HEK293 (cell line): ENCODE measurements at regions not wholly inside any gene's neighbourhood (a gene's known extent, or its start where the extent isn't known, plus 50 kb on each side); places are given as distances from the start of the nearest gene placed in this dataset.

Experiments
- CTCF ChIA-PET: fragments of 350-600 bp; formaldehyde crosslinking; extraction: SDS; loops from one replicate; lab custom pipeline; 2021; ENCODE audit warnings: antibody characterized with exemption; lab: Yijun Ruan, JAX
- POLR2A ChIA-PET: fragments of 300-600 bp; formaldehyde crosslinking; extraction: SDS; loops from one replicate; lab custom pipeline; 2020; ENCODE audit warnings: antibody characterized with exemption, inconsistent platforms; lab: Yijun Ruan, JAX
- H3K27ac ChIP-seq: fragments of 200-500 bp; sonication (Bioruptor generic); 2 replicates; pipeline ENCODE4 v1.5.1; 2014; ENCODE audit warnings: low read depth, low read length, control low read depth, inconsistent platforms; ENCODE audit errors: extremely low read depth
- H3K36me3 ChIP-seq, 2 experiments: fragments of 200-500 bp in 1 of 2; sonication (Bioruptor generic) in 1 of 2; 1 replicate in 1 of 2; 2 replicates in 1 of 2; pipeline ENCODE4 v1.5.1; 2014 to 2017; ENCODE audit warnings: inconsistent platforms in 2 of 2, low read length in 2 of 2; ENCODE audit not compliant: control insufficient read depth in 2 of 2, insufficient read depth in 1 of 2
- H3K4me1 ChIP-seq: fragments of 200-500 bp; sonication (Bioruptor generic); 2 replicates; pipeline ENCODE4 v1.5.1; 2014; ENCODE audit warnings: mild to moderate bottlenecking, low read length, inconsistent platforms; ENCODE audit not compliant: control insufficient read depth, insufficient read depth
- H3K4me3 ChIP-seq: 2 replicates; pipeline ENCODE4 v1.5.1; 2011; ENCODE audit warnings: low read depth, mild to moderate bottlenecking, control low read depth, low read length, moderate library complexity
- H3K9me3 ChIP-seq: fragments of 200-500 bp; sonication (Bioruptor generic); 2 replicates; pipeline ENCODE4 v1.5.1; 2014; ENCODE audit warnings: low read depth, low read length, inconsistent platforms; ENCODE audit not compliant: control insufficient read depth, insufficient read depth
- EGR2 ChIP-seq: fragments of 450-650 bp; formaldehyde crosslinking; IDR thresholded peaks from 2 replicates; pipeline ENCODE4 v1.5.1; 2016; ENCODE audit warnings: low read depth, missing biosample characterization, missing genetic modification characterization
- OVOL3 ChIP-seq: fragments of 450-650 bp; formaldehyde crosslinking; IDR thresholded peaks from 2 replicates; pipeline ENCODE4 v1.5.1; 2016; ENCODE audit warnings: missing biosample characterization, missing genetic modification characterization
- PRDM1 ChIP-seq: fragments of 450-650 bp; formaldehyde crosslinking; IDR thresholded peaks from 2 replicates; pipeline ENCODE4; 2016; ENCODE audit warnings: missing biosample characterization, missing genetic modification characterization
- SALL2 ChIP-seq: fragments of 450-650 bp; formaldehyde crosslinking; IDR thresholded peaks from 2 replicates; pipeline ENCODE4 v1.5.0; 2017; ENCODE audit warnings: missing biosample characterization, mild to moderate bottlenecking, missing genetic modification characterization, borderline replicate concordance
- YY1 ChIP-seq: fragments of 450-650 bp; formaldehyde crosslinking; IDR thresholded peaks from 2 replicates; pipeline ENCODE4 v1.5.1; 2018; ENCODE audit warnings: missing biosample characterization, missing genetic modification characterization
- ZBTB20 ChIP-seq: fragments of 450-650 bp; formaldehyde crosslinking; IDR thresholded peaks from 2 replicates; pipeline ENCODE4 v1.5.1; 2016; ENCODE audit warnings: missing biosample characterization, missing genetic modification characterization
- ZNF140 ChIP-seq: fragments of 450-650 bp; formaldehyde crosslinking; IDR thresholded peaks from 2 replicates; pipeline ENCODE4 v1.5.1; 2016; ENCODE audit warnings: missing biosample characterization, missing genetic modification characterization
- ZNF362 ChIP-seq: fragments of 450-650 bp; formaldehyde crosslinking; IDR thresholded peaks from 2 replicates; pipeline ENCODE4 v1.5.1; 2016; ENCODE audit warnings: missing biosample characterization, missing genetic modification characterization
- ZNF501 ChIP-seq: fragments of 450-650 bp; formaldehyde crosslinking; IDR thresholded peaks from 2 replicates; pipeline ENCODE4 v1.5.1; 2016; ENCODE audit warnings: missing biosample characterization, missing genetic modification characterization
- ZNF747 ChIP-seq: fragments of 450-650 bp; formaldehyde crosslinking; IDR thresholded peaks from 2 replicates; pipeline ENCODE4 v1.5.1; 2016; ENCODE audit warnings: missing biosample characterization, missing genetic modification characterization
- ZSCAN18 ChIP-seq: fragments of 450-650 bp; formaldehyde crosslinking; IDR thresholded peaks from 2 replicates; pipeline ENCODE4 v1.5.1; 2016; ENCODE audit warnings: missing biosample characterization, missing genetic modification characterization
- TF ChIP-seq, protein P1 (sequence below): fragments of 450-650 bp; formaldehyde crosslinking; IDR thresholded peaks from 2 replicates; pipeline ENCODE4 v1.5.1; 2016; ENCODE audit warnings: missing biosample characterization, missing genetic modification characterization
- TF ChIP-seq, protein P2 (sequence below): fragments of 450-650 bp; formaldehyde crosslinking; IDR thresholded peaks from 2 replicates; pipeline ENCODE4 v1.5.1; 2016; ENCODE audit warnings: missing biosample characterization, missing genetic modification characterization
- TF ChIP-seq, protein P3 (sequence below): fragments of 450-650 bp; formaldehyde crosslinking; IDR thresholded peaks from 2 replicates; pipeline ENCODE4 v1.5.1; 2016; ENCODE audit warnings: missing biosample characterization, missing genetic modification characterization
- TF ChIP-seq, protein P4 (sequence below): fragments of 450-650 bp; formaldehyde crosslinking; conservative IDR thresholded peaks from 2 replicates; pipeline ENCODE4 v1.5.1; 2016; ENCODE audit warnings: low read depth, missing biosample characterization, missing genetic modification characterization

GRCh38 chr2:221761260-221761659 lies 189.2 kb upstream of the EPHA4 start:
- Histone ChIP-seq H3K36me3 (no peaks in the 10 kb centered on the region), H3K4me1 (no peaks in the 10 kb centered on the region), H3K4me3 (no peak overlapping the region), H3K27ac (no peak overlapping the region), H3K9me3 (no peaks in the 10 kb centered on the region)
- ChIA-PET POLR2A (no interaction called here), CTCF (no interaction called here)
- TF ChIP-seq ZNF747 (tag by site-specific recombination) (no peak), ZNF140 (tag by site-specific recombination) (no peak), SALL2 (no peak), OVOL3 (tag by site-specific recombination) (no peak), ZSCAN18 (tag by site-specific recombination) (no peak), YY1 (no peak), ZNF501 (tag by site-specific recombination) (no peak), ZBTB20 (tag by site-specific recombination) (no peak), ZNF362 (tag by site-specific recombination) (no peak)
- TF ChIP-seq, protein P1, sequence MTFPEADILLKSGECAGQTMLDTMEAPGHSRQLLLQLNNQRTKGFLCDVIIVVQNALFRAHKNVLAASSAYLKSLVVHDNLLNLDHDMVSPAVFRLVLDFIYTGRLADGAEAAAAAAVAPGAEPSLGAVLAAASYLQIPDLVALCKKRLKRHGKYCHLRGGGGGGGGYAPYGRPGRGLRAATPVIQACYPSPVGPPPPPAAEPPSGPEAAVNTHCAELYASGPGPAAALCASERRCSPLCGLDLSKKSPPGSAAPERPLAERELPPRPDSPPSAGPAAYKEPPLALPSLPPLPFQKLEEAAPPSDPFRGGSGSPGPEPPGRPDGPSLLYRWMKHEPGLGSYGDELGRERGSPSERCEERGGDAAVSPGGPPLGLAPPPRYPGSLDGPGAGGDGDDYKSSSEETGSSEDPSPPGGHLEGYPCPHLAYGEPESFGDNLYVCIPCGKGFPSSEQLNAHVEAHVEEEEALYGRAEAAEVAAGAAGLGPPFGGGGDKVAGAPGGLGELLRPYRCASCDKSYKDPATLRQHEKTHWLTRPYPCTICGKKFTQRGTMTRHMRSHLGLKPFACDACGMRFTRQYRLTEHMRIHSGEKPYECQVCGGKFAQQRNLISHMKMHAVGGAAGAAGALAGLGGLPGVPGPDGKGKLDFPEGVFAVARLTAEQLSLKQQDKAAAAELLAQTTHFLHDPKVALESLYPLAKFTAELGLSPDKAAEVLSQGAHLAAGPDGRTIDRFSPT (tag by site-specific recombination): no peak
- TF ChIP-seq, protein P2, sequence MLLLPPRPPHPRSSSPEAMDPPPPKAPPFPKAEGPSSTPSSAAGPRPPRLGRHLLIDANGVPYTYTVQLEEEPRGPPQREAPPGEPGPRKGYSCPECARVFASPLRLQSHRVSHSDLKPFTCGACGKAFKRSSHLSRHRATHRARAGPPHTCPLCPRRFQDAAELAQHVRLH (tag by site-specific recombination): no peak
- TF ChIP-seq, protein P3, sequence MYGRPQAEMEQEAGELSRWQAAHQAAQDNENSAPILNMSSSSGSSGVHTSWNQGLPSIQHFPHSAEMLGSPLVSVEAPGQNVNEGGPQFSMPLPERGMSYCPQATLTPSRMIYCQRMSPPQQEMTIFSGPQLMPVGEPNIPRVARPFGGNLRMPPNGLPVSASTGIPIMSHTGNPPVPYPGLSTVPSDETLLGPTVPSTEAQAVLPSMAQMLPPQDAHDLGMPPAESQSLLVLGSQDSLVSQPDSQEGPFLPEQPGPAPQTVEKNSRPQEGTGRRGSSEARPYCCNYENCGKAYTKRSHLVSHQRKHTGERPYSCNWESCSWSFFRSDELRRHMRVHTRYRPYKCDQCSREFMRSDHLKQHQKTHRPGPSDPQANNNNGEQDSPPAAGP (tag by site-specific recombination): no peak
- TF ChIP-seq, protein P4, sequence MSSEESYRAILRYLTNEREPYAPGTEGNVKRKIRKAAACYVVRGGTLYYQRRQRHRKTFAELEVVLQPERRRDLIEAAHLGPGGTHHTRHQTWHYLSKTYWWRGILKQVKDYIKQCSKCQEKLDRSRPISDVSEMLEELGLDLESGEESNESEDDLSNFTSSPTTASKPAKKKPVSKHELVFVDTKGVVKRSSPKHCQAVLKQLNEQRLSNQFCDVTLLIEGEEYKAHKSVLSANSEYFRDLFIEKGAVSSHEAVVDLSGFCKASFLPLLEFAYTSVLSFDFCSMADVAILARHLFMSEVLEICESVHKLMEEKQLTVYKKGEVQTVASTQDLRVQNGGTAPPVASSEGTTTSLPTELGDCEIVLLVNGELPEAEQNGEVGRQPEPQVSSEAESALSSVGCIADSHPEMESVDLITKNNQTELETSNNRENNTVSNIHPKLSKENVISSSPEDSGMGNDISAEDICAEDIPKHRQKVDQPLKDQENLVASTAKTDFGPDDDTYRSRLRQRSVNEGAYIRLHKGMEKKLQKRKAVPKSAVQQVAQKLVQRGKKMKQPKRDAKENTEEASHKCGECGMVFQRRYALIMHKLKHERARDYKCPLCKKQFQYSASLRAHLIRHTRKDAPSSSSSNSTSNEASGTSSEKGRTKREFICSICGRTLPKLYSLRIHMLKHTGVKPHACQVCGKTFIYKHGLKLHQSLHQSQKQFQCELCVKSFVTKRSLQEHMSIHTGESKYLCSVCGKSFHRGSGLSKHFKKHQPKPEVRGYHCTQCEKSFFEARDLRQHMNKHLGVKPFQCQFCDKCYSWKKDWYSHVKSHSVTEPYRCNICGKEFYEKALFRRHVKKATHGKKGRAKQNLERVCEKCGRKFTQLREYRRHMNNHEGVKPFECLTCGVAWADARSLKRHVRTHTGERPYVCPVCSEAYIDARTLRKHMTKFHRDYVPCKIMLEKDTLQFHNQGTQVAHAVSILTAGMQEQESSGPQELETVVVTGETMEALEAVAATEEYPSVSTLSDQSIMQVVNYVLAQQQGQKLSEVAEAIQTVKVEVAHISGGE: no peak

- ChIA-PET CTCF (interaction anchor here (0.6 kb wide), 1 partner anchor 151 kb away, joined by 3 read pairs; no protein-coding TSS in a partner anchor), POLR2A (no interaction called here)
- H3K4me3 ChIP-seq: no peak overlapping the region
- H3K27ac ChIP-seq: no peak overlapping the region
- no peaks in the 10 kb centered on the region for H3K36me3 ChIP-seq
- no peak for TF ChIP-seq PRDM1 (tag by site-specific recombination)
- no peak for TF ChIP-seq EGR2 (tag by site-specific recombination)
- no peaks in the 10 kb centered on the region for H3K4me1 ChIP-seq
- H3K9me3 ChIP-seq: no peaks in the 10 kb centered on the region
Measured at GRCh38 chr2:221758076-221758475, 186.0 kb upstream of the EPHA4 start.
